NCI-H69 (cell line): ENCODE measurements at regions not wholly inside any gene's neighbourhood (a gene's known extent, or its start where the extent isn't known, plus 50 kb on each side); places are given as distances from the start of the nearest gene placed in this dataset.

Experiments used
- DNase-seq: peaks from one replicate; lab custom pipeline; 2025; lab: John Stamatoyannopoulos, UW

- no peak for DNase-seq
Observed at GRCh38 chr6:23417133-23417532, 708.9 kb upstream of the NRSN1 start.

DNA sequence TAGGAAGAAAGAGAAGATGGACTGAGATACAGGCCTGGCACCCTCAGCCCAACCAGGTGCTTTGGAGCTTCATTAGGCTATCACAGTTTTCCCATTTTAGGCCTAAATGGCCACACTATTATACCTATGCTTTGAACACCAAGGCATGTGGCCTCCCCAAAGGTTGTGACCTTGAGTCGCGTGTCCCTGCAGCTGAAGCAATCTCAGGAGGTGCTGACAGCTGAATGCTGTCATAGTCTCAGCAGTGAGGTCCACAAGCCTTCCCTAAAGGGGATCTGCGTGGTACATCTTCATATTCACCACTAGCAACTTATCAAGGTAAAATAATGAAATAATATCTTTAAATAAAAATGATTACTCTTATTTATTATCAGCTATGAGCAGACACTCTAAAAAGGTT is 707.9 kb upstream of the NRSN1 start:
- no peak for DNase-seq

- DNase-seq, result no peak
Observed at GRCh38 chr6:23419046-23419445, 707.0 kb upstream of the NRSN1 start.

DNA sequence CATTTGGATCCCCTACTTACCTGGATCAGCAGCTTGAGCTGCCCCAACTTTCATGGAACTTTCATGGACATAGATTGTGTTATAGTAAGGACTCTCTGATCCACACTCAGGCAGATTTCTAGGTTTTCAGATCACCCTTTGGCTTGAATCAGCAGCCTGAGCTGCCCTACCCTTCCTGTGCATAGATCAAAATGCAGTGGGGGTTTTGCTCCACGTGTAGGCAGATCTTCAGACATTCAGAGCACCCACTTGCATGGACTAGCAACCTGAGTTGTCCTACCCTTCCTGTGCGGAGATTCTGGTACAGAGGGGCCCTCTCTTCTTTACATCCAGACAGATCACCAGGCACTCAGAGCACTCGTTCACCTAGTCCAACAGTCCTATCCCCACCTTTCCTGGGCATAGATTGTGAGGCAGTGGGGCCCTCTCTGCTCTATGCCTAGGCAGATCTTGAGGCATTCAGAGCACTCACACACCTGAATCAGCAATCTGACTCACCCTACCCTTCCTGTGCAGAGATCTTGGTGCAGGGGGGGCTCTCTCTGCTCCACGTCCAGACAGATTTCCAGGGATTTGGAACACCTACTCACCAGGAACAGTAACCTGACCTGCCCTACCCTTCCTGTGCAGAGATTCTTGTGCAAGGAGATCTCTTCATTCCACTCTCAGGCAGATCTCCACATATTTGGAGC is 705.2 kb upstream of the NRSN1 start:
- DNase-seq, result no peak

GRCh38 chr6:23424584-23424983 is 701.4 kb upstream of the NRSN1 start:
- DNase-seq, result no peak

- DNase-seq, result no peak
Observed at GRCh38 chr6:23435126-23435525, 690.9 kb upstream of the NRSN1 start.

- DNase-seq, result no peak
Observed at GRCh38 chr6:23435798-23436197, 690.2 kb upstream of the NRSN1 start.

- peak; percentile 31 for DNase-seq
Observed at GRCh38 chr6:23441808-23442461, 684.1 kb upstream of the NRSN1 start.

- DNase-seq, result no peak
Observed at GRCh38 chr6:23445157-23445710, 680.8 kb upstream of the NRSN1 start.

- peak; percentile 92 for DNase-seq
Observed at GRCh38 chr6:23446469-23446967, 679.5 kb upstream of the NRSN1 start.

DNA sequence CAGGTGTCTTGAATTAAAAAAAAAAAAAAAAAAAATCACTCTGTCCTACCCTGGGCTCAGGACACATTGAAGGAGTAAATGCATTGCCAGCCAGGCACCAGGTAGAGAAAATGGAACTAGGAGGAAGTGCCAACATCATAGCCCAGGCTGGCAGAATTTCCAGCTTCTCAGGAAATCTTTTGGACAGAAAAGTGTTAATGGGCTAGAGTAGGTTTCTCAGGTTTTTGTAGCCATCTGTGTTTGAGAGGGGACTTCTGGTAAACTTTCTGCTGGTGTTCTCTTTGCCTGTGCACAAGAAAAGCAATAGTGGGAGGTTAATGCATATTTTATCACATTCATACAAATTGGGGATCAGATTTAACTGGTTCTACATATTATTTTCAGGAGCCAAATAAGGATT is 678.3 kb upstream of the NRSN1 start:
- DNase-seq, result peak; percentile 43

DNA sequence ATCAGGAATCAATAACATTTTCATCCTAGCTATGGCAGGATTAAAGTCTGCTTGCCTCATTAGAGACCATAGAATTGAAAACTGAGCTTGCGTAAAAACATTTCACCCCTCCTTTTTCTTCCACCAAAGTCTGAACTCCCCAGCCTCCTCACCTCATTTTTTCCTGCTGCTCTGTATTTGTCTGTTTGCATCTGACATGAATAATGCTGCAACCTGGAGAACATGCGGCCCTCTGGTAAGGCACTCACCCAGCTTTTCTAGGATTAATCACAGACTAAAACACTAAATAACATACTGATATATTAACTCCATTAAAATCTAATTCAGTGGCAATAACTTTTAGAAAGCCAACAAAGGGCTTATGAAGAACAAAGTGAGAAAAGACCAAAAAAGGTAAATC is 677.7 kb upstream of the NRSN1 start:
- DNase-seq, result no peak

GRCh38 chr6:23454080-23454976 is 671.7 kb upstream of the NRSN1 start:
- no peak for DNase-seq

- DNase-seq, result no peak
Observed at GRCh38 chr6:23455754-23456153, 670.3 kb upstream of the NRSN1 start.

- DNase-seq, result no peak
Observed at GRCh38 chr6:23456396-23456795, 669.6 kb upstream of the NRSN1 start.

DNA sequence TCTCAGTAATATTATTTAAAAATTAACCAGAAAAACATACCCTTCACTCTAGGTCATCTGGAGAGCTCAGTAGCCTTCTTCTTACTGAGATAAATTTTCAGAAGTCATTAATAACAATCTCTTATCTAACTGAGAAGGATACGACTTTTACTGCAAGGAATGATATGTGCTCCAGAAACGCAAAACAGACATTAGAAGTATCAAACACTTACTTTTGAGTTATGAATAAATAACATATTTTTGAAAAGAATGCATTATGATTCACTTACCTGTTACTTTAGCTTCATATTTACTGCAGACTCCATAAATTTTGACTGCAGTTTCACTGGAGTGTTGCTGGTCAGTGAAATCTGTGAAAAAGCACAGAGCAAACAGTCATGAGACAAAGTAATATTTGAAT is 668.7 kb upstream of the NRSN1 start:
- no peak for DNase-seq

DNA sequence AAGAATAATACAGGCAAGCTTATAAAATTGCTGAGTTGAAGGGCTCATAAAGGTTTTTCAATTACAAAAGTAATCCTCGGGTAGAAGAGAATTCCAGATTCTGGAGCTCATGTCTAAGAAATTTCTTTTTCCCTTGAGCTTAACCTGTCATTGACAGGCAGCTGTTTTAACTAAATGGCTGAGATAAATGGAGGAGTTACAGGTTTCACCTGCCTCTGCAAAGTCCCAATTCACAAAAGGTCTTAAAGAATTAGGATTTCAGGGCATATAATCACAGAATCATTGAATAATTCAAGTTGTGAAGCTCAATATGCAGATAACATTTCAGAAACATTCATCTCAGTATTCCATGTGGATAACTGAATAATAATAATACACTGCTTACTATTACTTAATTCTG is 660.1 kb upstream of the NRSN1 start:
- no peak for DNase-seq

DNA sequence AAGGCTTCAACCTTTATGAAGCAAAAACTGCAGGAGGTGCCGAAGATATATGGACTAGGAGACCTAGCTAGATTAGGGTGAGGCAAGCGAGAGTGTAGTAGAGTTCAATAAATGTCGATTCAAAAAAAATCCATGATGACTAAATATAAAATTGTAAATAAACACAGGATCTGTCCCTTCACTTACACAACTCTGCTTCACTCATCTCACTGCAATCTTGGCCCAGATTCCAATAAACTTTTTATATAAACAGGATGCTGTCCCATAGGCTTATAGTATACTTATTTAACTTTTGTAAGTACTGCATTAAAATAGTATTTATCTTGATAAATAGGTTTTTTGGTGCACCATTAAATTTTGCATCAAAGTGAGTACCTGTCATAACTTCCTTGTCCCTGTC is 648.4 kb upstream of the NRSN1 start:
- DNase-seq, result no peak

- no peak for DNase-seq
Observed at GRCh38 chr6:23478312-23478711, 647.7 kb upstream of the NRSN1 start.

DNA sequence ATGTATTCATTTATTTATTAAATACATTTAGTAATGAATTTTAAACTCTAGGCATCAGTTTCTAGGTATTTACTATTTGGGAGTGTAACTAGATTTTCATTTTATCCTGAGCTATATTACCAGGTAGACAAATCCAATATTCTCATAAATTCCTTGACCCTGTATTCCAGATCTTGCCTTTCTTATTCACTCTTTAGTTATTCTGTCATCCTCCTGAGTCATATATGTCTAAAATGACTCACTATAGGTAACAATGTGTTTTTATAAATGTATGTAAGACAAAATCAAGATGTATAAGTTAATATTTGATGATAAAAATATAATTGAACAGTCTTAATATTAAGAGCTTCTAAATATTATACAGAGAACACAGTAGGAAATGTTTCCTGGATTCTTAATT is 642.1 kb upstream of the NRSN1 start:
- DNase-seq, result no peak

DNA sequence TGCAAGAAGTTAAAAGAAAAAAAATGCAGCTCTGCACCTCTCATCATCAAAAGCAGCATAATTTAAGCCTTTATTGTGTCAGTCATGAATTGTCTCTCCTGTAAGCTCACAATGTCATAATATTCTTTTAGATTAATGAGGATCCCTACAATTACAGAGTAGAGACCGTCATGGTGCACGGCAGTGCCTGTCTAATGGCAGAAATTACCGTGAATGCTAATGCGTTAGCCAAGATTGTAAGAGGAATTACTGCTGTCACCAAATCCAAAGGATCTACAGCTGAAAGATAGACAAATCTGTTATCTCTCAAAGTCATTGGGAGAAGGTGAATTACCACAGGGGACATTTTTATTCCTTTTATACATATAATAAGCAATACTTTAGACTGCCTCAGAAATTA is 631.6 kb upstream of the NRSN1 start:
- DNase-seq, result peak; percentile 38

GRCh38 chr6:23498013-23498412 is 628.0 kb upstream of the NRSN1 start:
- DNase-seq, result no peak
